HG02943 (cell line): ENCODE measurements at regions not wholly inside any gene's neighbourhood (a gene's known extent, or its start where the extent isn't known, plus 50 kb on each side); places are given as distances from the start of the nearest gene placed in this dataset.

Experiments
- ATAC-seq: cut with Tn5 transposase; IDR thresholded peaks from one replicate; pipeline ENCODE4 v1.9.1; 2021; ENCODE audit warnings: mild to moderate bottlenecking, low read depth, moderate library complexity; ENCODE audit not compliant: unreplicated experiment

GRCh38 chr6:17047889-17048288, 54.0 kb upstream of the STMND1 start:
- ATAC-seq: no peak

GRCh38 chr6:17045581-17046322, 56.1 kb upstream of the STMND1 start:
- no peak for ATAC-seq

DNA sequence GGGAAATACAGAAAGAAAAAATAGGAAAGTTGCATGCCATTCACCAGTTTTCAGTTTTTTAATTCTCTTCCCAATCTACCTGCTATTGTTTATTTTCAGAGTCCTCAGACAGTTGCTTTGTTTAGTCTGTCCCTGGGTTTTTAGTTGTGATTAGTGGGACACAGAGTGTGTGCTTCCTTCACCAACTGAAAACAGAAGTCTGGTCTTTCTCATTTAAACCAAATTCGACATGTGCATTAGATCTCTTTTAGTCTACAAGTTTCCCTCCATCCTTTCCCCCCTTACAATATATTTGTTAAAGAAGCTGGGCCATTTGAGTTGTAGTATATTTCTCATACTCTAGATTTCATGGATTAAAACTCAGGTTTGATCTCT, 58.7 kb upstream of the STMND1 start:
- ATAC-seq: no peak

GRCh38 chr6:17042422-17043147, 59.3 kb upstream of the STMND1 start:
- ATAC-seq: no peak

GRCh38 chr6:17039266-17039665, 62.6 kb upstream of the STMND1 start:
- no peak for ATAC-seq

- no peak for ATAC-seq
These were observed 63.5 kb upstream of the STMND1 start for GRCh38 chr6:17038316-17038715.

DNA sequence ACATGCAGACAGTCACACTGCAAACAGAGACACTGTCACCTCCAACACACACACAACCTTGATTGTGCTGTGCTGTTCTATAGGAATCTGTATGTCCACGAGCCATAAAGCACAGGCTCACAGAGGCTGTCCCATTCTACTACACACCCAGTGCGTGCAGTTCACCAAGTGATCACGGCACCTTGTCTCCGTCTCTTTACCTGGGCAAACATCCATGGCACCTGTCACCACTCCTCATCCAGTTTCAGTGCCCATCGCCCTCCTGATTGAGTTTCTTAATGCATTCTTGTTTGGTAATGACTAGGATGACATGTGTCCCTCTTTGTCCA, 65.8 kb upstream of the STMND1 start:
- no peak for ATAC-seq

DNA sequence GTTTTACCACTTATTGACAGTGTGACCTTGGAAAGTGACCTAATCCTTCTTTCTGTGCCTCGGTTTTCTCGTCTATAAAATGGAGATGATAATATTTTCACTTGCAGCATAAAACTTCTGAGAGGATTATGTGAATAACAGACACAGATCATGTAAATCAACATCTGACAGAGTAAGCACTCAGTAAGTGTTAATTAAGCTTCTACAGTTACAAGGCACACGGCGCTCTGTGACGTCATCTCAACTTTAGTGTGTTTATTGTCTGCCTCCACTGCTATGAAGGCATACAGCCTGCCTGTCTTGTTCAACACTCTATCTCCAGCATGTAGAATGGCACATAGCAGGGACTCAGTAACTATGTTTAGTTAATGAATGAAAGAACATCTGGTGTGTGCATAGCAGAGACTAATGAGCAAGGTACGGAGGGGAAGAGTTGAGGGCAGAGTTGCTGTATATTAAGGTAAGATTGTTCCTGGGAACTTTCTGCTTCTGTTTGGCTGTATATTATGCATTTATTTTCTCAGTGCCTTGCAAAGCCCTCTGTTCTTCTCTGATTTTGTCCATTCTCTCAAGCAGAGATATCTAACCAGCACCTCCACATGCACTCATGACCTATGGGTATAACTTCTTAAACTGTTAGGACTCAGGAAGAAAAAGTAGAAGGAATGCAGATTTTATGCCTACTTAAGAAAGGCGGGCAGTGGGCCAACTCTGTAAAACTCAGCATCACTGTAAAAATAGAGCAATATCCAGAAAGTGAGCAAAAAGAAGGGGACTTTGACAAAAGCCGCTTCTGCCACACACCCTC, 66.4 kb upstream of the STMND1 start:
- no peak for ATAC-seq

GRCh38 chr6:17033746-17034145, 68.1 kb upstream of the STMND1 start:
- no peak for ATAC-seq

DNA sequence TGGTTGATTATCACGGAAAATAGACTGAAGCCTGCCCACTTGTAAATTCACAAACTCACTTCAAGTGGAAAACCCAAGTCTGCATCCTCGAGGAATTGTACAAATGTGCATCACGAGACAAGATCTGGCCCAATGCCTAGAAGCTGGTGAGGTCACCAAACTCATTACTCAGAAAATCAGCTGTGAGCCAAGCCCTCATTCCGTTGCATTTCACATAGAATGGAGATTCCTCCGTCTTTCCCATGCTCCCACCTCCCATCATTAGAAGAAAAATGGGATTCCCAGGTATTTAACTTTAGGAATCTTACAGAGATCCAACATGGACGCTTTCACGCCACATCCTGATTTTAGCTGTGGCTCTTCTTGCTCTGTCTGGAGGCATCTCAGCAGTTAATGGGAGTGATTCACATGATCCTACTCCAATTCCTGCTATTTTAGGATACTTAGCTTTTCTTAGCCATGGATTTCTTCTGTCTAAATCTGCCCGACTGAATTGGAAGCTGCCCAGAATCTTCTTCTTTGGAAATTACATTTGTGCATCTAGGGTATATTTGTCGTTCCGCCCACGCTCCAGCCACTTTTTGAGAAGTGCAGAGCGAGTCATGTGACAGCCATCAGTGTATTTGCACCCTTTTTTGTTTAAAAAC, 68.7 kb upstream of the STMND1 start:
- ATAC-seq: no peak

DNA sequence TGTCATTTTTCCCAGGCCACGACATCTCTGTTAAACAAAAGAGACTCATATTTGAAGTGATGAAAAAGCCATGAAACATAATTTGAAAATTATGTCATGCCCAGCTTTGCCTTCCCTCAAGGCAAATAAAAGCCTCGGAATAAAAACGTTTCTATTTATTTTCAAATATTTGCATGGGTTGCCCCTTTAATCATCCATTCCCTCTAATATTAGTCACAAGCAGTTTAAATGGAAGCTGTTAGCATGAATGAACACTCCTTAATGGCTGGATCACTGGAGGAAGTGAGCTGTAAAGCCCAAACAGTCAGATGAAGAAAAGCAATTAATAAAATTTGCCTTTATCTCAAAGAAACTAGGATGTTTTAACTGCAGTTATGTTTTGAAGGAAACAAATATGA, 69.3 kb upstream of the STMND1 start:
- ATAC-seq: no peak

DNA sequence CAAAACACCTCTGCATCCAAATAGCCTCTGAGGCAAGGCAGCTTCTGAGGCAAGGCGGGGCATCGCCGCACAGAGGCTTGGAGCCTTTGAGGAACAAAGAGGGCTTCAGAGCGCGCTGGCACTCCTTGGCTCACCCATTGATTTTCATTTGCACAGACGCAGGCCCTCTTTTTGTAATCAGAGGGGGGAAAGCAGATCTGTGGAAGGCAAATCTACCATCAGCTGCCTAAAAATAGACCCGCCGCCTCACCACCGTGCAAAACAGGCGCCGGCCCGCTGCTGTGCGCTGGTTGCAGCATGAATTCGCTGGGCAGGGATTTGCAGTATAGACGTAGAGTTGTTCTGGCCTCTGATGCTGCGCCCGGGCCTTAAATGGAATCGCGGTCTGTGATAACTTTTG, 69.9 kb upstream of the STMND1 start:
- no peak for ATAC-seq

- no peak for ATAC-seq
These were observed 74.4 kb upstream of the STMND1 start for GRCh38 chr6:17027441-17027840.

DNA sequence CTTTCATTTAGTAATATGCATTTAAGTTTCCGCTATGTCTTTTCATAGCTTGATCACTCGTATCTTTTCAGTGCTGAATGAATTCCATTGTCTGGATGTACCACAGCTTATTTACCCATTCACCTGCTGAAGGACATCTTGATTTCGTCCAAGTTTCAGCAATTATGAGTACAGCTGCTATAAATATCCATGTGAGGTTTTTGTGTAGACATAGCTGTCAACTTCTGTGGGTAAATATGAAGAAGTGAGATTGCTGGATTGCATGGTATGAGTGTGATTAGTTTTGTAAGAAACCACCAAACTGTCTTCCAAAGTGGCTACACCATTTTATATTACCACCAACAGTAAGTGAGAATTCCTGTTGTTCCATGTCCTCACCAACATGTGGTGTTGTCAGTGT, 79.2 kb upstream of the STMND1 start:
- ATAC-seq: no peak

GRCh38 chr6:17021539-17021889, 80.3 kb upstream of the STMND1 start:
- ATAC-seq: no peak

- ATAC-seq: no peak
These were observed 80.8 kb upstream of the STMND1 start for GRCh38 chr6:17020889-17021538.

GRCh38 chr6:17018425-17018824, 83.4 kb upstream of the STMND1 start:
- no peak for ATAC-seq

DNA sequence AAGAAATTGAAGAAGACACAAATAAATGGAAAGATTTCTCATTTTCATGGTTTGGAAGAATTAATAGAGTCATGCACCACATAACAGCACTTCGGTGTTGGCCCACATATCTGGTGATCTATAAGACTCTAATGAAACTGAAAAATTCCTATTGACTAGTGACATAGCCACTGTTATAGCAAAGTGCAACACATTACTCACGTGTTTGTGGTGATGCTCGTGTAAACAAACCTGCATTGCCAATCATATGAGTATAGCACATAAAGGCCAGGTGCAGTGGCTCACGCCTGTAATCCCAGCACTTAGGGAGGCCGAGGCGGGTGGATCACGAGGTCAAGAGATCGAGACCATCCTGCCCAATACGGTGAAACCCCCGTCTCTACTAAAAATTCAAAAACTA, 84.4 kb upstream of the STMND1 start:
- ATAC-seq: no peak

- ATAC-seq: no peak
These were observed 86.1 kb upstream of the STMND1 start for GRCh38 chr6:17015551-17016381.

- ATAC-seq: peak; percentile 74
These were observed 86.7 kb upstream of the STMND1 start for GRCh38 chr6:17015144-17015543.
